CD4-positive, CD25-positive, alpha-beta regulatory T cell (primary cell): ENCODE measurements at regions not wholly inside any gene's neighbourhood (a gene's known extent, or its start where the extent isn't known, plus 50 kb on each side); places are given as distances from the start of the nearest gene placed in this dataset.

Source experiments
- ATAC-seq, 2 donors: fragments of 150-1000 bp; cut with Tn5 transposase; one replicate each; pipeline ENCODE4 v1.10.0; 2021; ENCODE audit warnings: low read depth in 2 of 2, moderate number of reproducible peaks in 2 of 2, moderate library complexity in 1 of 2
- DNase-seq, 3 donors: peaks; one replicate each; pipeline versions ENCODE4 v3.0.0 to v3.0.0-alpha.2; 2012 to 2022; ENCODE audit warnings: mixed read lengths in 1 of 3
- H3K27ac ChIP-seq: one replicate; pipeline ENCODE4 v1.7.0; 2013; ENCODE audit warnings: mild to moderate bottlenecking, low read length; ENCODE audit not compliant: insufficient read depth, poor library complexity, severe bottlenecking
- H3K27me3 ChIP-seq: one replicate; pipeline ENCODE4 v1.7.0; 2013; ENCODE audit warnings: low read length; ENCODE audit not compliant: control insufficient read depth, insufficient read depth
- H3K36me3 ChIP-seq: one replicate; pipeline ENCODE4 v1.7.0; 2013; ENCODE audit warnings: mild to moderate bottlenecking, low read length, moderate library complexity; ENCODE audit not compliant: control insufficient read depth, insufficient read depth
- H3K4me1 ChIP-seq: 2 replicates; pipeline ENCODE4 v1.7.0; 2013; ENCODE audit warnings: mild to moderate bottlenecking, low read length; ENCODE audit not compliant: insufficient read depth, control insufficient read depth, poor library complexity, severe bottlenecking
- H3K4me3 ChIP-seq: one replicate; pipeline ENCODE4 v1.7.0; 2013; ENCODE audit warnings: low read depth, mild to moderate bottlenecking, low read length, moderate library complexity
- H3K9me3 ChIP-seq, 2 experiments: 1 replicate in 1 of 2; 2 replicates in 1 of 2; pipeline ENCODE4 v1.7.0; 2013; ENCODE audit warnings: low read length in 2 of 2, mild to moderate bottlenecking in 1 of 2, moderate library complexity in 1 of 2; ENCODE audit not compliant: control insufficient read depth in 2 of 2
- H3K27ac Mint-ChIP-seq, 3 donors: one replicate each; pipeline ENCODE4 v1.8.0; 2020 to 2022; ENCODE audit warnings: mild to moderate bottlenecking in 3 of 3, mixed read lengths in 3 of 3, moderate library complexity in 2 of 3
- H3K27me3 Mint-ChIP-seq: one replicate; pipeline ENCODE4 v1.8.0; 2022; ENCODE audit warnings: mild to moderate bottlenecking, mixed read lengths
- H3K36me3 Mint-ChIP-seq: one replicate; pipeline ENCODE4 v1.8.0; 2020; ENCODE audit warnings: mixed read lengths
- H3K4me1 Mint-ChIP-seq, 4 donors: one replicate each; pipeline ENCODE4 v1.8.0; 2020 to 2022; ENCODE audit warnings: mixed read lengths in 4 of 4, mild to moderate bottlenecking in 1 of 4
- H3K4me3 Mint-ChIP-seq, 4 donors: one replicate each; pipeline ENCODE4 v1.8.0; 2020 to 2022; ENCODE audit warnings: mild to moderate bottlenecking in 4 of 4, mixed read lengths in 4 of 4, moderate library complexity in 3 of 4
- H3K9me3 Mint-ChIP-seq, 7 donors: one replicate each; pipeline ENCODE4 v1.8.0; 2020 to 2022; ENCODE audit warnings: mixed read lengths in 7 of 7, mild to moderate bottlenecking in 3 of 7, moderate library complexity in 2 of 7

- H3K36me3 ChIP-seq, result no peaks in the 10 kb centered on the region
- no peaks in the 10 kb centered on the region for H3K36me3 Mint-ChIP-seq
- no peak overlapping the region for H3K27ac Mint-ChIP-seq
- no peak overlapping the region for H3K27ac ChIP-seq
- no peaks in the 10 kb centered on the region for H3K4me1 ChIP-seq
- H3K27me3 ChIP-seq, result no peaks in the 10 kb centered on the region
- DNase-seq (no peak), ATAC-seq (no peak)
- no peak overlapping the region for H3K4me3 Mint-ChIP-seq
- peaks cover 0 to 3% (median 0%) of the 10 kb centered on the region in 7 donors for H3K9me3 Mint-ChIP-seq
- H3K9me3 ChIP-seq, result no peaks in the 10 kb centered on the region
- H3K4me3 ChIP-seq, result no peak overlapping the region
- H3K4me1 Mint-ChIP-seq, result no peaks in the 10 kb centered on the region
- H3K27me3 Mint-ChIP-seq, result no peaks in the 10 kb centered on the region
Measured at GRCh38 chr15:46301826-46302225, 667.0 kb downstream of the SQOR start.

- peaks cover 0 to 3% (median 0%) of the 10 kb centered on the region in 7 donors for H3K9me3 Mint-ChIP-seq
- no peak overlapping the region for H3K4me3 ChIP-seq
- H3K4me3 Mint-ChIP-seq, result no peak overlapping the region
- ATAC-seq (no peak), DNase-seq (peak in 1 of 3 donors; percentile 8)
- H3K27ac ChIP-seq, result no peak overlapping the region
- no peaks in the 10 kb centered on the region for H3K9me3 ChIP-seq
- no peaks in the 10 kb centered on the region for H3K4me1 Mint-ChIP-seq
- H3K27ac Mint-ChIP-seq, result no peak overlapping the region
- H3K27me3 ChIP-seq, result no peaks in the 10 kb centered on the region
- H3K4me1 ChIP-seq, result no peaks in the 10 kb centered on the region
- no peaks in the 10 kb centered on the region for H3K27me3 Mint-ChIP-seq
- no peaks in the 10 kb centered on the region for H3K36me3 ChIP-seq
- H3K36me3 Mint-ChIP-seq, result no peaks in the 10 kb centered on the region
Measured at GRCh38 chr15:46304321-46304720, 669.5 kb downstream of the SQOR start.

- no peaks in the 10 kb centered on the region for H3K36me3 Mint-ChIP-seq
- no peaks in the 10 kb centered on the region for H3K4me1 ChIP-seq
- no peaks in the 10 kb centered on the region for H3K36me3 ChIP-seq
- H3K9me3 ChIP-seq, result no peaks in the 10 kb centered on the region
- no peak overlapping the region for H3K4me3 Mint-ChIP-seq
- no peaks in the 10 kb centered on the region for H3K27me3 Mint-ChIP-seq
- H3K27ac Mint-ChIP-seq, result no peak overlapping the region
- no peak overlapping the region for H3K27ac ChIP-seq
- DNase-seq (no peak), ATAC-seq (no peak)
- H3K9me3 Mint-ChIP-seq, result peaks cover 0 to 3% (median 0%) of the 10 kb centered on the region in 7 donors
- H3K27me3 ChIP-seq, result no peaks in the 10 kb centered on the region
- H3K4me1 Mint-ChIP-seq, result no peaks in the 10 kb centered on the region
- no peak overlapping the region for H3K4me3 ChIP-seq
Measured at GRCh38 chr15:46307746-46308145, 672.9 kb downstream of the SQOR start.

GRCh38 chr15:46309914-46310313 lies 675.1 kb downstream of the SQOR start:
- Mint-ChIP-seq H3K4me3 (no peak overlapping the region), H3K27ac (no peak overlapping the region), H3K9me3 (peaks cover 0 to 2% (median 0%) of the 10 kb centered on the region in 7 donors), H3K27me3 (no peaks in the 10 kb centered on the region), H3K36me3 (no peaks in the 10 kb centered on the region), H3K4me1 (no peaks in the 10 kb centered on the region)
- H3K9me3 ChIP-seq, result no peaks in the 10 kb centered on the region
- DNase-seq (no peak), ATAC-seq (no peak)
- no peaks in the 10 kb centered on the region for H3K36me3 ChIP-seq
- H3K27me3 ChIP-seq, result no peaks in the 10 kb centered on the region
- no peak overlapping the region for H3K4me3 ChIP-seq
- no peak overlapping the region for H3K27ac ChIP-seq
- no peaks in the 10 kb centered on the region for H3K4me1 ChIP-seq

GRCh38 chr15:46312133-46312740 lies 677.4 kb downstream of the SQOR start:
- H3K4me1 ChIP-seq, result no peaks in the 10 kb centered on the region
- Mint-ChIP-seq H3K27ac (no peak overlapping the region), H3K36me3 (no peaks in the 10 kb centered on the region), H3K27me3 (no peaks in the 10 kb centered on the region), H3K9me3 (no peaks in the 10 kb centered on the region), H3K4me3 (no peak overlapping the region), H3K4me1 (no peaks in the 10 kb centered on the region)
- no peak overlapping the region for H3K27ac ChIP-seq
- H3K27me3 ChIP-seq, result no peaks in the 10 kb centered on the region
- H3K9me3 ChIP-seq, result no peaks in the 10 kb centered on the region
- ATAC-seq, result peak in 1 of 2 donors; percentile 66
- H3K36me3 ChIP-seq, result no peaks in the 10 kb centered on the region
- H3K4me3 ChIP-seq, result no peak overlapping the region
- DNase-seq, result peak; percentile 5 to 59 (median 18)

- Histone ChIP-seq H3K27me3 (no peaks in the 10 kb centered on the region), H3K4me1 (no peaks in the 10 kb centered on the region), H3K36me3 (no peaks in the 10 kb centered on the region), H3K4me3 (no peak overlapping the region), H3K27ac (no peak overlapping the region), H3K9me3 (no peaks in the 10 kb centered on the region)
- H3K36me3 Mint-ChIP-seq, result no peaks in the 10 kb centered on the region
- DNase-seq (no peak), ATAC-seq (no peak)
- H3K27ac Mint-ChIP-seq, result no peak overlapping the region
- H3K4me3 Mint-ChIP-seq, result no peak overlapping the region
- H3K4me1 Mint-ChIP-seq, result no peaks in the 10 kb centered on the region
- H3K27me3 Mint-ChIP-seq, result no peaks in the 10 kb centered on the region
- H3K9me3 Mint-ChIP-seq, result peaks cover 0 to 1% (median 0%) of the 10 kb centered on the region in 7 donors
Measured at GRCh38 chr15:46315434-46315833, 680.6 kb downstream of the SQOR start.

- no peak for DNase-seq
- Mint-ChIP-seq H3K4me3 (no peak overlapping the region), H3K27ac (no peak overlapping the region), H3K27me3 (no peaks in the 10 kb centered on the region), H3K36me3 (no peaks in the 10 kb centered on the region), H3K4me1 (no peaks in the 10 kb centered on the region), H3K9me3 (peaks cover 0 to 2% (median 0%) of the 10 kb centered on the region in 7 donors)
- Histone ChIP-seq H3K9me3 (no peaks in the 10 kb centered on the region), H3K27ac (no peak overlapping the region), H3K27me3 (no peaks in the 10 kb centered on the region), H3K4me1 (no peaks in the 10 kb centered on the region), H3K4me3 (no peak overlapping the region), H3K36me3 (no peaks in the 10 kb centered on the region)
- ATAC-seq, result no peak
Measured at GRCh38 chr15:46316024-46316423, 681.2 kb downstream of the SQOR start.

- no peak for ATAC-seq
- H3K27ac Mint-ChIP-seq, result no peak overlapping the region
Measured at GRCh38 chr15:46317029-46317428, 682.2 kb downstream of the SQOR start.

More at GRCh38 chr15:46317029-46317428, 682.2 kb downstream of the SQOR start:
- no peak for DNase-seq
- Histone ChIP-seq H3K4me1 (no peaks in the 10 kb centered on the region), H3K4me3 (no peak overlapping the region), H3K9me3 (no peaks in the 10 kb centered on the region), H3K27ac (no peak overlapping the region), H3K36me3 (no peaks in the 10 kb centered on the region), H3K27me3 (no peaks in the 10 kb centered on the region)
- peaks cover 0 to 4% (median 0%) of the 10 kb centered on the region in 7 donors for H3K9me3 Mint-ChIP-seq
- no peaks in the 10 kb centered on the region for H3K4me1 Mint-ChIP-seq
- H3K4me3 Mint-ChIP-seq, result no peak overlapping the region
- no peaks in the 10 kb centered on the region for H3K36me3 Mint-ChIP-seq
- H3K27me3 Mint-ChIP-seq, result no peaks in the 10 kb centered on the region
